ENCODE measurements at regions not wholly inside any gene's neighbourhood (a gene's known extent, or its start where the extent isn't known, plus 50 kb on each side); places are given as distances from the start of the nearest gene placed in this dataset.
"Not testable (repeated sequence)": the region's sequence is repeated elsewhere in the genome, so short reads cannot be mapped to it uniquely, and the experiment has no call there.

DNA sequence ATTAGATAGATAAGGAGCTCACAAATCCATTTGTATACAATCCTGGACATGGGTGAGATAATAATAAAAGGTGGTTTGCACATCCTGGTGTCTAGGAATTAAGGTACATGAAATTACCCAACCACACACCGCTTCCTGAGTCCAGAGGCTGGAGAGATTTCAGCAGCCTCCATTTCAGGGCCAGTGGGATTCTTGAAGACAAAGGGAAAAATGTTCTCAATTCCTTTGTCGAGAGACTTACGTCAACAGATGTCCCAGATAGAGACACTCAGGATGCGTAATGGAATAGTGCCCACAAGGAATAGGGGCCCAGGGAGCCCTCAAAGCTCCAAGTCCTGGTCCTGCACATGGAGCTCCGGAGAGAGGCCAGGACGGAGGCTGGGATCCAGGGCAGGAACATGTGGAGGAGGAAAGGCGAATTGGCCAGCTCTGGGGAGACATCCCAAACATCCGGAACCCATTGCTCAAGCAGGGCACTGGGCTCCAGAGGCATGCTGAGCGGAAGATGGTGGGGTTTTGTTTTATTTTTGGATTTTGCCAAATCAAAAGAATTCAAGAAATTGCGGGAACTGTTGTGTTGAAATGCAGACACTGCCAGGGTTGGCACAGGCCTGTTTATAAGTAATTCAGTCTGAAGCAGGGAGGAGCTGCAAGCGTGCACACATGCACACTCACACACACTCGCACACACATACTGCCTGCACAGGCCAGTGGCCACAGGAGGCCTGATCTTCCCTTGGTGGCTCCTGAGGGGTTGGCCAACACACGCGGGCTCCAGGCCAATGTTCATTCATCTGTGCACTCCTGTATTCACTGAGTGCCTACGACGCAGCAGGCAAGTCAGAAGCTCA is 97.2 kb downstream of the NOG start:
- peak; percentile 87 for DNase-seq

- no peak for DNase-seq
Measured at GRCh38 chr17:56694825-56695224, 101.3 kb downstream of the NOG start.

DNA sequence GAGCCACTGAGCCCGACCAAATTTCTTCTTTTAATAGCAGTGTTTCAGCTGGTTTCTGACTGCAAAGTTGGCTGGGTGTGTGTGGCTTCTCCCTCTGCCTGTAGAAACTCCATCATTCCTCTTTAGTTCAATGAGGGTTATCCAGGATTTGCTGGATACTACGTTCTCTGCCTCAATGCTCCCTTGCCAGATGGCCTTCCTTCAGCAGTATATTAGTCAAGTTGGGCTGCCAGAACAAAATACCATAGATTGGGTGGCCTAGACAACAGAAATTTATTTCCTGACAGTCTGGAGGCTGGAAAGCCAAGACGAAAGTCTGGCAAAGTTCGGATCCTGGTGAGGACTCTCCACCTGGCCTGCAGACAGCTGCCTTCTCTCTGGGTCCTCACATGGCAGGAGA is 103.7 kb downstream of the NOG start:
- peak; percentile 22 for DNase-seq

DNA sequence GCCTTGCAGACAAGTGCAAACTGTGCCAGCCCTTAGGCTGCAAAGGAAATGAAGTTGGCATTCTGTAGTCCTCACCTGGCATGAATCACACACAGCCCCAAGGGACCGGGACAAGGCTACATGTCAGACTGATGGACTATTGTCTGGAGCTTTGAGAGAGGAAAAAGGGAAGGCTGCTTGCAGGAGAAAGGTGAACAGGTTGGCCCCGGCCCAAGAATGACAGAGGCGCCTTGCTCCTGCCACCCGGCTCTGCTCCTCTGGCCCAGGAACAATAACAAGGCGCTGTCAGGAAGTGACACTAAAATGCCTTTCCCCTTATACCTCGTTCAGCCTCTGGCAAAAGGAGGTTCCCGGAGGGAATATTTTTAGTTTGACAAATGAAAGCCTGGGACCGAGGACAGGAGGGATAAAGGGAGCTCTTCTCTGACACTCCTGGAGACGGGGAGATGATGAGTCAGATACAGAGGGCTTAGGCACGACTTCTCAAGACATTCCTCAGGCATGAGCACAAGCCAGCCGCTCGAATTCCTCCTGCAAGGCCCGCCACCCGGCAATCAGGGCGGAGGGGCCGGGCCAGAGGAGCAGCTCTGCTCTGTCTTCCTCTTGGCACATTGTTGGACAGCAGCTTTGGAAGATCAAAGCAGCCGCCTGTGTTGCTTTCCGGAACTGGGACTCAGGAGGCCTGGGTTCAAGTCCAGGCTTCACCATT is 105.8 kb downstream of the NOG start:
- DNase-seq, result no peak

DNA sequence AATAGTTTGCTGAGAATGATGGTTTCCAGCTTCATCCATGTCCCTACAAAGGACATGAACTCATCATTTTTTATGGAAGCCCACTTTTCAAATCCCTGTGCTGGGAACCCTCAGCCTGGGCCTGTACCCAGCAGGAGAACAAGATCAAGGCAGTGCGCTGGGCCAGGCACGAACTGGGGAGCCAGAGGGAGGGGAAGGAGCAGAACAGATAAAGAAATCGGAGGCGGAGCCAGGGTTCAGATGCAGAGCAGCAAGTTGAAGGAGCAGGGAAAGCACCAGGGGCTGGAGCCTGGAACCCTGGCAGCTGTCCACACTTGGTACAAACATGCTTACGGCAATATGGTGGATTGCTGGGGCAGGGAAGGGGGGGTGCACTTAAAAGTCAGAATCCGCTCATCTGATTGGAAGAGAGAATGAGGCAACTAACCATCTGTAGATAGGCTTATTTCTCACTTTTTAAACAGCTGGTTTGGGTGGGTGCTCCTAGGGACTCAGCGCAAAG is 107.5 kb downstream of the NOG start:
- no peak for DNase-seq

GRCh38 chr17:56707312-56708219 is 114.1 kb downstream of the NOG start:
- DNase-seq, result no peak

GRCh38 chr17:56708220-56708558 is 114.7 kb downstream of the NOG start:
- DNase-seq, result no peak

- no peak for DNase-seq
Measured at GRCh38 chr17:56708670-56709410, 115.3 kb downstream of the NOG start.

- DNase-seq, result no peak
Measured at GRCh38 chr17:56710986-56711385, 117.5 kb downstream of the NOG start.

DNA sequence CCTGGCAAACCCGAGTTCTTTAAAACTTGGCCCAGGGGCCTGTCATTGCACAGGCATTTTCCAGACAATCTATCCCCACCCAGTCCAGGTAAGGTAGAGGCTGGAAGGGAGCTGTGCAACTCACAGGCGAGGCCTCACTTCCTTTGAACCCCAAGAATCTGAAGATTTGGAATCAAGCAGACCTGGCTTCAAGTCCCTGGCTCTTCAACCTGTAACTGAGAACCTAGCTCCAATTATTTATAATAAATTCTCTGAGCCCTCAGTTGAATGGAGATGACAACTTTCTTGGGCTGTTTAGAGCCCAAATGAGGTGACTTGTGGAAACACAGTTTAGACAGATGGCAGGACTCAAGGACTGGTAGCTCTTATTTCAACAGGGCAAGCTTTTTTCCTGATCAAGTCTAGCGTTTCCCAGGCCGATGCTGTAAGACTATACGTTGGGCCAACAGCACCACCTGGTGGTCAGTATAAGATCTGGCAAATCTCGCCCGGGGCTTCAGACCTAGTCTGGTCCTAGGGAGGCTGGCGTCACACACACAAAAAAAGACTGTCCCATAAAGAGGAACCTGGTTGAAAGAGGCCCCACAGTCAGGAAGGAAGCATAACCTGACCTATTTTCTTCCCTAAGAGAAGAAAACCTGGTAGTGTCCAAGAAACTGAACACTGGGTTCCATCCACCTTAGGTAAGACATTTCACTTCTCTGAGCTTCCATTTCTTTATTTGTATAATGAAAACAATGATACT is 117.9 kb downstream of the C17orf67 start:
- DNase-seq, result peak; percentile 95

DNA sequence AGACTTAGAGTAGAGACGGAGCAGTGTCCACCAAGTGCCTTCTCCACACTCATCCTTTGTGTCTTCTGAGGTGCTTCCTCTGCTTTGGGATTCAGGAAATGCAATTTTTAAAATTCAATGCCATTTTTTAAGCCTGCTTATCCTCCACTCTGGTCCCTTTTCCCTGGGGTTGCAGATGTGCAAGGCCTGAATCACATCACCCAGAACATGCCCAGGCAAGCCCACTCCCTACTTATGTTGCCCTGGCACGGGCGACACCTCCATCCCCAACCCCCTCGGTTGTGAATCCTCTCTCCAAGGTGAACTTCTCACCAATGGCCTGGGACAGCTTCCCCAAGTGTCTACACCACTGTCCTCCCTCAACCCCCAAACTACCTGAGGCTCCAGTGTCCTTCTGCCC is 116.2 kb downstream of the C17orf67 start:
- peak; percentile 46 for DNase-seq

- DNase-seq, result no peak
Measured at GRCh38 chr17:56718515-56718914, 115.2 kb downstream of the C17orf67 start.

DNA sequence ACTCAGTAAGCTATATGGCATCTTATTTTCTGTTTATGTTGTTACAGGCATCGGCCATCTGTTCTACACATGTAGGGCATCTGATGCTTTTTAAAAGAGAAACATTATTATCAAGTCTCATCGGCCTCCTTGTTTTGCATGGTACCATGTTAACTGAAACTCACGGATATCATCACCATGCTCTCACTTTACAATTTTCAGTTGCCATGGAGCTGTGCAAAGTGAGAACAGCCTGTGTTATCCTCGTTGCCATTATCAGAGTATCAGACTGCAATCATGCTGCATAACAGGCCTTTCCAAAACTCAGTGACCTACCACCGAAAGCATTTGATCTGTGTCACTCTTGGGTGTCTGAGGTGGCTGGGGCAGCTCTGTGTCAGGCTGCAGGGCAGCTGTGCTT is 110.3 kb downstream of the C17orf67 start:
- peak; percentile 23 for DNase-seq

- DNase-seq, result no peak
Measured at GRCh38 chr17:56724664-56725063, 109.1 kb downstream of the C17orf67 start.

DNA sequence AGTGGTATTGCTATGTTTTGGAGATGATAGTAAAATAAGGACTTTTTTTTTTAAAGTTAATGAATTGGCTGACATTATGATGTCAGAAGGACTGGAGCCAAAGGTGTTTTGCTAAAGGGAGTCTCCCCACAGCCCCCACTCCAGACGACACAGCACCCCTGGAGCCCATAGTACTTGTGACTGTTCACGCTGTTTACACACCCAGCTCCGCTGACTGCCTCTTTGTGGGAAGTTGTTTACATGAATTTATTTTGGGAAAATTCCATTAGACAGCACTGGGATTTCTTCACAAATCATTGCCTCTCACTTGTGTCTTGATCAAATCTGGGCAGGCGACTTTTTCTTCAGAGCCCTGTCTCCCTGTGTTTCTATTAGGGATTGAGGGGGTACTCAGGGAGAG is 108.6 kb downstream of the C17orf67 start:
- no peak for DNase-seq

DNA sequence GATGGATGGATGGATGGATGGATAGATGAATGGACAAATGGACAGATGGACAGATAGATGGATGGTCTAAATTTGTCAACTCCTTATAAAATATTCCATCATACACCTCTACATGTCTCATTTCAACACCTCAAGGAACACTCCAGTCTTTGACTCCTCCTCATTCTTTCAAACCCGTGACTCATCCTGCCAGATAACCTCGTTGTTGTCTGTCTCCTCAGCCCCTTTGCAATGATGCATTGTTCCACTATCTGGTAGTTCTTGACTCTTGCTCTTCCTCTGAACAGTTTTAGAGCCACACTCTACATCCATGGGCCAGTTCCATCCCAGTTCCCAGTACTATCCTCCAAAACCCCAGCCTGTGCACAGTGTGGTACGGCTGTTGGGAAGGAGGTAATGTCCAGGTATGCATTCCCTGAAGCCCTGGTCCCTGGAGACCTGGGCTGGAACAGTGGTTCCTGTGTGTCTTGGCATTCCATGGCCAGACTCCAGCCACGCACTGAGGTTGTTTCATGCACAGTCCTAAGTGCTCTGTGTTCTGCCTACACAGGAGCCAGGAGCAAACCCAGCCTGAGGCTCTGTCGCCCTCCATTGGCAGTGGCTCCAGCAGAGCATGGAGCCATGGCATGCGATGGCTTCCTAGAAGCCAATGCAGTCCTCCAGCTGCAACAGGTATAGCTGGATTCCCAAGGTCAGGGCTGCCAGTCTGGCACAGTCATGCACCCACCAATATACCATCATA is 105.7 kb downstream of the C17orf67 start:
- no peak for DNase-seq

- DNase-seq, result not testable (repeated sequence)
Measured at GRCh38 chr17:56731096-56731495, 102.6 kb downstream of the C17orf67 start.

DNA sequence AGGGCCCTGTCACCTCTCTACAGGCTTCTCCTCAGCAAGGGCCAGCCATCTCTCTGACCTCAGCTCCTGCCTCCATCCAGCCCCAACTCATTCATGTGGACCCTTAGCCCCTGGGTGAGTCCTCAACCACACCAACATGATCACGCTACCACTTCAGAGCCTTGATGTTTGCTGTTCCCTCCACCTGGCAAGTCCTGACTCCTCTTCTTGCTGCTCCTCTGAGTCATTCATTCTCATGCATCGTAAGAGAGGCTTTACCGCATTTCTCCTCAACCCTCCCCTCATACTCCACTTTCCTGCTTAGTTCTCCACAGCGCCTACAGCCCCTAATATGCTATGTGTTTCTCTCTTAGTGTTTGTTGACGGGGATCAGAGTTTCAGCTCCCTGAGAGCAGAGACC is 99.9 kb downstream of the C17orf67 start:
- DNase-seq, result no peak

DNA sequence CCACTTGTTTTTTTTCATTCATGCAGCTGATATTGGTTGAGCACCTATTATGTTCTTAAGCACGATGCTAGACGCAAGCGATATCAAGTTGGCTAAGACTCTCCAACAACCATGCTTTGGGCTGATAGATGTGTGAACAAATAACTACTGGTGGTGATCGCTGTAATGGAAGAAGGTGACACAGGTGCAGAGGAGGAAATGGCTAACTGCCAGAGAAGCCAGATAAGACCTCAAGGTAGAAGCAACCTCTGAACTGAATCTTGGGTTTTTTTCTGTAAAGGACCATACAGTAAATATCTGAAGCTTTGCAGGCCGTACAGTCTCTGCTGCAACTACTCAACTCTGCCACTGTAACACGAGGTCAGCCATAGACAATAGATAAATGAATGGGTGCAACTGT is 97.9 kb downstream of the C17orf67 start:
- DNase-seq, result no peak

DNA sequence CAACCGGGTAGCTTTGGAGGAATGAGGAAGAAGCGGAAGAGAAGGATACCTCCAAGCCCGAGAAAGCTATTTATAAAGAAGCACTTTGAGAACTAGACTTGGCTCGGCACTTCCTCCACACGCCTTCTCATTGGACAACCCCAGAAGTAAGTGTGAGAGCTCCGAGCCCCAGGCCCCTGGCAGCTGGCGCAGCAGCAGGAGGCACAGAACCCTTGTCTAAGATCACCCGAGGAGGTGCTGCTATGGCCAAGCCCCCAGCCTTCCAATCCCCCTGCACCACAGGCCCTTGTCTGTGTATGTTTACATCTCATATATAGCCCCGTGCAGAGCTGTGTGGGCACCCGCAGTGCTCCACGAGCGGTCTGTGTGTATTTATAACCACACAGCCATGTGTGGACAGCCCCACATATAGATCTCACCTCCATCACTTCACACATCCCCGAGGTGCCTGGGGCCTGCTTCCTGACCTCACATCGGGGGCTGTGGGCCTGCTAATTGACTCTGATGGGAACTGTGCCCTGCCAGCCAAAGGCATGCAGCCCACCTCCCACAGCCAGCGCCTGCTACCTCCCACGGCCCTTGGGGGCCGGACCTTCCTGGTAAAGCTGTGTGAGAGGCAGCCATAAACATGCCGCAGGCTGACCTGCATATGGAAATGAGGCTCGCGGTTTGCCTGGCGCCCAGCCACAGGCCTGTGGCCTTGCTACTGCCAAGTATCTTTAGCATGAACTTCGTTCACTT is 96.1 kb downstream of the C17orf67 start:
- no peak for DNase-seq
